ENCODE measurements at regions not wholly inside any gene's neighbourhood (a gene's known extent, or its start where the extent isn't known, plus 50 kb on each side); places are given as distances from the start of the nearest gene placed in this dataset.
A peak's percentile ranks its signal among the peaks of the same experiment; 100 is the strongest.
"Not testable (repeated sequence)": the region's sequence is repeated elsewhere in the genome, so short reads cannot be mapped to it uniquely, and the experiment has no call there.

- intact Hi-C loops (cut with DNase I): no loop called here
- no peak for DNase-seq (ENCODE audit: low spot score)
Observed at GRCh38 chr1:71345491-71345890, 264.7 kb upstream of the ZRANB2 start.

- intact Hi-C loops (cut with DNase I): no loop called here
- DNase-seq (ENCODE audit: low spot score): no peak
Observed at GRCh38 chr1:71343686-71344416, 263.0 kb upstream of the ZRANB2 start.

GRCh38 chr1:71339238-71339637 lies 258.4 kb upstream of the ZRANB2 start:
- no peak for DNase-seq (ENCODE audit: low spot score)
- intact Hi-C loops (cut with DNase I): no loop called here

- intact Hi-C loops (cut with DNase I): no loop called here
- no peak for DNase-seq (ENCODE audit: low spot score)
Observed at GRCh38 chr1:71330991-71331390, 250.2 kb upstream of the ZRANB2 start.

GRCh38 chr1:71324671-71325267 lies 243.9 kb upstream of the ZRANB2 start:
- intact Hi-C loops (cut with DNase I): no loop called here
- DNase-seq (ENCODE audit: low spot score): no peak

- DNase-seq (ENCODE audit: low spot score): no peak
- intact Hi-C loops (cut with DNase I): no loop called here
Observed at GRCh38 chr1:71312545-71312944, 231.7 kb upstream of the ZRANB2 start.

GRCh38 chr1:71311376-71311775 lies 230.5 kb upstream of the ZRANB2 start:
- DNase-seq (ENCODE audit: low spot score): no peak
- intact Hi-C loops (cut with DNase I): no loop called here

- intact Hi-C loops (cut with DNase I): no loop called here
- no peak for DNase-seq (ENCODE audit: low spot score)
Observed at GRCh38 chr1:71307451-71307850, 226.6 kb upstream of the ZRANB2 start.

GRCh38 chr1:71304125-71304524 lies 223.3 kb upstream of the ZRANB2 start:
- intact Hi-C loops (cut with DNase I): no loop called here
- no peak for DNase-seq (ENCODE audit: low spot score)

GRCh38 chr1:71303617-71304041 lies 222.8 kb upstream of the ZRANB2 start:
- intact Hi-C loops (cut with DNase I): no loop called here
- no peak for DNase-seq (ENCODE audit: low spot score)

- DNase-seq (ENCODE audit: low spot score): no peak
- intact Hi-C loops (cut with DNase I): loop anchor here in 1 of 2 donors (5.0 kb wide), 1 partner anchor 751 kb away; no protein-coding TSS in a partner anchor
Observed at GRCh38 chr1:71298633-71299032, 217.8 kb upstream of the ZRANB2 start.

- intact Hi-C loops (cut with DNase I): loop anchor here in 1 of 2 donors (5.0 kb wide), 1 partner anchor 749 kb away; no protein-coding TSS in a partner anchor
- no peak for DNase-seq (ENCODE audit: low spot score)
Observed at GRCh38 chr1:71296551-71297134, 215.8 kb upstream of the ZRANB2 start.

- intact Hi-C loops (cut with DNase I): loop anchor here in 1 of 2 donors (5.0 kb wide), 1 partner anchor 748 kb away; no protein-coding TSS in a partner anchor
- no peak for DNase-seq (ENCODE audit: low spot score)
Observed at GRCh38 chr1:71295350-71295749, 214.5 kb upstream of the ZRANB2 start.

- intact Hi-C loops (cut with DNase I): no loop called here
- no peak for DNase-seq (ENCODE audit: low spot score)
Observed at GRCh38 chr1:71294178-71294577, 213.3 kb upstream of the ZRANB2 start.

GRCh38 chr1:71292203-71292602 lies 211.4 kb upstream of the ZRANB2 start:
- DNase-seq (ENCODE audit: low spot score): no peak
- intact Hi-C loops (cut with DNase I): no loop called here

- DNase-seq (ENCODE audit: low spot score): peak; percentile 43
- intact Hi-C loops (cut with DNase I): not testable (repeated sequence)
Observed at GRCh38 chr1:71290506-71291237, 209.8 kb upstream of the ZRANB2 start.

- intact Hi-C loops (cut with DNase I): no loop called here
Observed at GRCh38 chr1:71285529-71285928, 204.7 kb upstream of the ZRANB2 start.

GRCh38 chr1:71276466-71276865 lies 195.6 kb upstream of the ZRANB2 start:
- no peak for DNase-seq (ENCODE audit: low spot score)
- intact Hi-C loops (cut with DNase I): no loop called here

More at GRCh38 chr1:71285529-71285928, 204.7 kb upstream of the ZRANB2 start:
- no peak for DNase-seq (ENCODE audit: low spot score)

- intact Hi-C loops (cut with DNase I): no loop called here
- no peak for DNase-seq (ENCODE audit: low spot score)
Observed at GRCh38 chr1:71273334-71273733, 192.5 kb upstream of the ZRANB2 start.

- intact Hi-C loops (cut with DNase I): no loop called here
Observed at GRCh38 chr1:71270394-71270915, 189.6 kb upstream of the ZRANB2 start.

More at GRCh38 chr1:71270394-71270915, 189.6 kb upstream of the ZRANB2 start:
- DNase-seq (ENCODE audit: low spot score): no peak
